PC-9 (cell line): ENCODE measurements at regions not wholly inside any gene's neighbourhood (a gene's known extent, or its start where the extent isn't known, plus 50 kb on each side); places are given as distances from the start of the nearest gene placed in this dataset.

Experiments
- EZH2 ChIP-seq: fragments of 200-600 bp; sonication (generic); IDR thresholded peaks from 2 replicates; pipeline ENCODE4 v1.8.0; 2017; ENCODE audit warnings: antibody characterized with exemption, low read depth
- TF ChIP-seq, protein P1 (sequence below): fragments of 200-600 bp; sonication (generic); conservative IDR thresholded peaks from 2 replicates; pipeline ENCODE4 v1.6.1; 2017; ENCODE audit warnings: mixed run types, antibody characterized with exemption, mild to moderate bottlenecking, moderate library complexity

GRCh38 chr2:15009681-15010080 lies 377.2 kb downstream of the LRATD1 start:
- TF ChIP-seq EZH2: no peak
- TF ChIP-seq, protein P1, sequence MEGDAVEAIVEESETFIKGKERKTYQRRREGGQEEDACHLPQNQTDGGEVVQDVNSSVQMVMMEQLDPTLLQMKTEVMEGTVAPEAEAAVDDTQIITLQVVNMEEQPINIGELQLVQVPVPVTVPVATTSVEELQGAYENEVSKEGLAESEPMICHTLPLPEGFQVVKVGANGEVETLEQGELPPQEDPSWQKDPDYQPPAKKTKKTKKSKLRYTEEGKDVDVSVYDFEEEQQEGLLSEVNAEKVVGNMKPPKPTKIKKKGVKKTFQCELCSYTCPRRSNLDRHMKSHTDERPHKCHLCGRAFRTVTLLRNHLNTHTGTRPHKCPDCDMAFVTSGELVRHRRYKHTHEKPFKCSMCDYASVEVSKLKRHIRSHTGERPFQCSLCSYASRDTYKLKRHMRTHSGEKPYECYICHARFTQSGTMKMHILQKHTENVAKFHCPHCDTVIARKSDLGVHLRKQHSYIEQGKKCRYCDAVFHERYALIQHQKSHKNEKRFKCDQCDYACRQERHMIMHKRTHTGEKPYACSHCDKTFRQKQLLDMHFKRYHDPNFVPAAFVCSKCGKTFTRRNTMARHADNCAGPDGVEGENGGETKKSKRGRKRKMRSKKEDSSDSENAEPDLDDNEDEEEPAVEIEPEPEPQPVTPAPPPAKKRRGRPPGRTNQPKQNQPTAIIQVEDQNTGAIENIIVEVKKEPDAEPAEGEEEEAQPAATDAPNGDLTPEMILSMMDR: no peak
